ENCODE measurements at regions not wholly inside any gene's neighbourhood (a gene's known extent, or its start where the extent isn't known, plus 50 kb on each side); places are given as distances from the start of the nearest gene placed in this dataset.
A peak's percentile ranks its signal among the peaks of the same experiment; 100 is the strongest.
"Not testable (repeated sequence)": the region's sequence is repeated elsewhere in the genome, so short reads cannot be mapped to it uniquely, and the experiment has no call there.

DNA sequence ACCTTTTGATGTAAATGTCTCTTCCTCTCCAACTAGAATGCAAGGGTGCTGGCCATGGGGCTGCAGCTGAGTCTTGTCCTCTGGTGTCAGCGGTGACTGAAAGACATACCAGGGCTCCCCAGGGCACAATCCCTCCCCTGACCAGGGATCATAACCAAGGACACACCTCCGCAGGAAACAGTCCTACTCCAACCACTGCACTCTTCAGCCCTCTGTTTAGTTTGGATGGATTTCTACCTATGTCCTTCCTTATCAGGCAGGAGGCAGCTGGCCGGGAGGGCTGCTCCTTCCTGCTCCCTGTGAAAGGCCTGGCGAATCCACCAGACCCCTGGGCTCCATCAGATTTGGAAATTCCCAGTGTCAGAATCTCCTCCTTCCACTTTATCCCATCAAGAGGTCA is 185.2 kb upstream of the ID2 start:
- no peak for DNase-seq

DNA sequence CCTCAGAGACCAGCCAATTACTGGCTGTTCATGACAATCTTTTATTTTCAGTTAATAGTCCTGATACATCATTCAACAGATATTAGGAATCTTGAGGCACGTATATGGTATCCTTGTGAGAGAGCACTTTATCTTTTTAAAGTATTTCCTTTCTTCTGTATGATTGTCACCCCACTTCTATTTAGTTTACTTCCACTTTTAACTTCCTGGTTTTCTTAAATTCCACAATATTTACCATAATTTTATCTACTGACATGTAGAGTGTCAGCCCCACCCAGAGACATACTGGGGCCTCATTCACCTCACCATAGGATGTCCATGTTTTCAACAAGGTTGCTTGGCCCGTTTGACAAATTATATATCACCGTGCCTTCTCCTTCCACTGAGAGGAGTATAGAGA is 182.9 kb upstream of the ID2 start:
- DNase-seq: no peak

GRCh38 chr2:8500124-8501054 is 181.5 kb upstream of the ID2 start:
- no peak for DNase-seq

DNA sequence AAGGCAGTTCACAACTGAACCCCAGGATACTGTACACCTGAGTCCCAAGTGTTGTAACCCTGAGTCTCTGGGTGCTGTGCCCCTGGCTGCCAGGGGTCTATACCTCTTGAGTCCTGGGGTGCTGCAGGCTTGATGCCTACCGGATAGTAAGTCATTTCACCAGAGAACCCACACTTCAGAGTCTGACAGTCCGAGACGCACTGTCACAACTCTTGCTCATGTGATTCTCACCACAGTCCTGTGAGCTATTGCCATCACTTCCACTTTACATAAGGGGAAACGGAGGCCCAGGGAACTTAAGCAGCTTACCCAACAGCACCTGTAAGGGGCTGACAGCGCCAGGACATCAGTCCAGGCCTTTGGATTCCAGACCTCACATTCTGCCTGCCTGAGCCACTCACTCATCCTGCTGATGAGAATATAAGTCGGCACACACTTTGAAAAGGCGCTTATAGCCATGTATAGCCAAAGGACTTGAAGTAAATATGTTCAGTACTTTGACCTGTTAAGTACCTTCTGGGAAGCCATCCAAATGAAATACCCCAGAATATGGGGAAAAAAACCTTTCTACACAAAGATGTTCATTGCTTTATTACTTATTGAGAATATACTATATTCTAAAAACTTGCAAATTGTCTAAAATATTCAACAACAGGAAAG is 180.7 kb upstream of the ID2 start:
- no peak for DNase-seq

GRCh38 chr2:8502316-8502715 is 179.5 kb upstream of the ID2 start:
- no peak for DNase-seq

GRCh38 chr2:8505311-8505920 is 176.4 kb upstream of the ID2 start:
- DNase-seq: no peak

GRCh38 chr2:8506746-8507145 is 175.1 kb upstream of the ID2 start:
- no peak for DNase-seq

GRCh38 chr2:8508766-8509165 is 173.1 kb upstream of the ID2 start:
- no peak for DNase-seq

DNA sequence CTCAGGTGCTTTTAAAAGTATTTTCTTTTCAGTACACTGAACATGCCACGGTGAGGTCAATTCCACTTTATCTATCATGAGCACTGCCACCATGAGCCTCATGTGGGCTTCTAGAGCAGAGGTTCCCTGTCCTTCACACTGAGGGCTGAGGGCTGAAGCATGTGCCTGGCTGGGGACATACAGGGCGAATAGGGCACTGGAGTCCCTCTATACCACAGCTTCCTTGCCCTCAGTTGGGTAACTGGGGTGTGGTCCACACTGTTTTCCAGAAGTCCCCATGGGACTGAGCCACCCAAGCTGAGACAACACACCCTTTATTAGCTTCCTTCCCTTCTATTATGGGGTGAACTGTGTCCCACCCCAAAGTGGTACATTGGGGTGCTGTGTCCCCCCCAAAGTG is 172.2 kb upstream of the ID2 start:
- no peak for DNase-seq

GRCh38 chr2:8510055-8510454 is 171.8 kb upstream of the ID2 start:
- not testable (repeated sequence) for DNase-seq

DNA sequence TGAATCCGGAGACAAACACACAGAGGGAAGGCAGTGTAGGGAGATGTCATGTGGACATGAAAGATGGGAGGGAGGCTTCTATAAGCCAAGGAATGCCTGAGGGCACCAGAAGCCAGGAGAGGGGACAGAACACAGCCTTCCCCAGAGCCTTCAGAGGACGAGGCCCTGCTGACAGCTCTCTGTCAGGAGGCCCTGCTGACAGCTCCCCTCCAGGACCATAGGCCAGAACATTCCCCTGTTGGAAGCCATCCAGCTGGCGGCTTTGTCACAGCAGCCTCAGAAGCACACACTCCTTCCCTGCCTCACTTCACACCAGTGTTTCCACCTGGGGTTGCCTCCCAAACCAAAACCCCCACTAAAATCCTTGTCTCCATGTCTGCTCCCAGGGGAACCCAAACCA is 171.3 kb upstream of the ID2 start:
- no peak for DNase-seq

GRCh38 chr2:8511868-8512612 is 169.8 kb upstream of the ID2 start:
- no peak for DNase-seq

- no peak for DNase-seq
Measured at GRCh38 chr2:8513601-8514273, 168.1 kb upstream of the ID2 start.

- no peak for DNase-seq
Measured at GRCh38 chr2:8514274-8514662, 167.6 kb upstream of the ID2 start.

DNA sequence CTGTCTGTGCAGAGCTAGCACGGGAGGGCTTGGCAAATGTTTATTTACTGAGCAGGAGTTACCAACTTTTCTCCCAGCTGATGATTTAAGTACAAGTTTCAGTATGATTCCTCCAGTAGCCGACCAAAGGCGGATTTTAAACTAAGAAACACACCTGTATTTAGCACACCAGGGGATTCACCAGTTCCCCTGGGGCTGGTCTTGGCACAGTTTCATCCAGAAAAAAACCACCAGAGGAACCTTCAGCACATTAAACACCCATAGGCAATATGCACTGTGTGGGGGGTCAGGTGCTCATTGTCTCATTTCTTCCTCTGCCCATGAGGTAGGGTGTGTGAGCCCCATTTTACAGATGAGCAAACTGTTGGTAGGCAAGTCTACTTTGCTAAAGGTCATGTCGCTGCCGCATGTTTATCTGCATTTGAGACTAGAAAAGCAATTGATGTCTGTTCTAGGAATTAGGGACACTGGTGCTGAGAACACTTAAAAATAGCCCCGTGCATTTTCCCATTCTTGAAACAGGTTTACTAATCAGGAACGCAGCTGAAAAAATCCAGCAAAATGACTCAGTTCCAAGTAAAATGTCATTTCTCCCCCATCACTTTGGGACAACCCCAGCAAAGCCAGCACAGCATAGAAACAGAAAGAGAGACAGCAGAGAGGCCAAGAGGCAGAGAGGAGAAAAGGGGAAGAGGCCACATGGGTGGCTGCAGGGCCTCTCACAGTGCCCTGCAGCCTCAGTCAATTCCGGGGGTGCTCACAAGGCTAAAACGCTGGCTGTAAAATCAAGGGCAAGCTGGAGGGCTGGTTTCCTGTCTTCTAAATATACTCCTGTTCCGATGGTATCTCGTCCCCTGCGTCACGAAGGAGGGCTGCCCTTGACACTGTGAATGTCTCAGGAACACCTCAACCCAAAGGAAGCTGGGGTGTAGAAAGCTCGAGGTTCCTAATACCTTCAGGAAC is 166.8 kb upstream of the ID2 start:
- peak; percentile 54 to 75 for DNase-seq

DNA sequence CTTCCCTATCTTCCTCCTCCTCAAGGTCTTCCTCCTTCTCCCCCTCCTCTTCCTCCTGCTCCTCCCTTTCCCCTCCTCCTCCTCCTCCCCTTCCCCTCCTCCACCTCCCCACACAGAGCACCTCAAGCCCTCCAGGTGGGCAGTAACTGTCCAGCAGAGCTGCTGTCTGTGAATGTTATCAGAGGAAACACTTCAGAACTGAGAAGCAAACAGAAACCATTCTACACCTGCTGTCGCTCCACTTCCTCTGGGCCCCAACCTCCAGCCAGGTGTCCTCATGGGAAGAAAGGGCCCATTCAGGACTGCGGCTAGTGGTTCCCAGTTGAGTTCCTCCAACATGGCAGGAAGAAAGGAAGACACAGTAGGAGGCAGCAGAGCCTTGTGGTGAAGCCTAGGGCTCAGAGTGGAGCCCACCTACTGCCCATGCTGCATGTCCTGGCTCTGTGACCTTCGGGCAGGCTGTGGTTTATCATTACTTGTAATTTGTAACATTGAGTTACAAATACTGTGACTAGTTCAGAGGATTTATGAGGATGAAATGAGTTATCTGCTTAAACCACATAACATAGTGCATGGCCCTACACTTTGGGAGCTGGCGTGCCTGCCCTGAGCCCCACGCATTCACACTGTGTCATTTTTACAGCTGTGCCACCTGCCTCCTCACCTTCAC is 165.9 kb upstream of the ID2 start:
- DNase-seq: peak in 1 of 2 donors; percentile 38

- no peak for DNase-seq
Measured at GRCh38 chr2:8517850-8518498, 163.9 kb upstream of the ID2 start.

DNA sequence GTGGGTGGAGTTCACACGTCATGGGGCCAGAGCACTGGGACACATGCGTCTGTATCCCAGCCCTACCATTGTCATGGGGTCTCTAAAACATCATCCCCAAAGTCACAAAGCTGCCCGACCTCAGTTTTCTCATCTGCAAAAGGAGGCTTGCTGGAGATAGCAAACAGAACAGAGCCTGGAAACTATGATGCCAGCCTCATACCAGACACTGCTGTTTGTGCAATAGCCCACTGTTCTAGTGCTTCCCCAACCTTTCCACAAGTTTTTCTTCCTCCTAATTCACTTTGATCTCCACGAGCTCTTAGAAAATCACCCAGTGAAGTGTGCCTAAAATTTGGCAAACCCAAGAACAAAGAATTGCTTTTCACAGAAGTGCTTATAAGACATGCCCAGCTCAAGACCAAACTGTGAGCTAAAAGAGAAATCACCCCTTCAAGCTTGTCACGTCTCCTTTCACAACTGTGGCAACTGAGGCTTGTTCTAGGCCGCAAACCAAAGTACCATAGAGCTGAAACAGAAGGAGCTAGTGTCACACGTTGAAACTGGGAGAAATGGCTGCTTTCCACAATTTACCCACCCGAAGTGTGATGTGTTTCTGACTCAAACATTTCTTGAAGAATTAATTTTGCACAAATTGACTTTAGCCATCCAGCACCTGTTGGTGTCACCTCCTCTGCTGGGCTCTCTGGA is 162.7 kb upstream of the ID2 start:
- DNase-seq: no peak

- no peak for DNase-seq
Measured at GRCh38 chr2:8520791-8521344, 161.0 kb upstream of the ID2 start.
